Stimulated activated naive CD8-positive, alpha-beta T cell treated with anti-CD3 and anti-CD28 coated beads, Interleukin-15, Interleukin-2, amounts not matched to agents 100 U/mL and 50 U/mL, for 24 hours (primary cell): ENCODE measurements at regions not wholly inside any gene's neighbourhood (a gene's known extent, or its start where the extent isn't known, plus 50 kb on each side); places are given as distances from the start of the nearest gene placed in this dataset.
"Not testable (repeated sequence)": the region's sequence is repeated elsewhere in the genome, so short reads cannot be mapped to it uniquely, and the experiment has no call there.

Experiments used
- ATAC-seq: fragments of 150-1000 bp; cut with Tn5 transposase; one replicate; pipeline ENCODE4 v1.10.0; 2021
- DNase-seq: peaks from one replicate; pipeline ENCODE4 v3.0.0; 2021

GRCh38 chr11:97883086-97883485 is 1137.7 kb upstream of the CNTN5 start:
- DNase-seq (no peak), ATAC-seq (no peak)

GRCh38 chr11:97888641-97889040 is 1132.1 kb upstream of the CNTN5 start:
- DNase-seq = no peak
- ATAC-seq = no peak

GRCh38 chr11:97890466-97890865 is 1130.3 kb upstream of the CNTN5 start:
- DNase-seq (no peak), ATAC-seq (no peak)

GRCh38 chr11:97893612-97894011 is 1127.1 kb upstream of the CNTN5 start:
- ATAC-seq = no peak

GRCh38 chr11:97894978-97895377 is 1125.8 kb upstream of the CNTN5 start:
- no peak for ATAC-seq
- no peak for DNase-seq

More at GRCh38 chr11:97893612-97894011, 1127.1 kb upstream of the CNTN5 start:
- DNase-seq = no peak

- DNase-seq (no peak), ATAC-seq (no peak)
Measured at GRCh38 chr11:97895572-97895971, 1125.2 kb upstream of the CNTN5 start.

GRCh38 chr11:97902828-97903227 is 1117.9 kb upstream of the CNTN5 start:
- ATAC-seq = no peak
- DNase-seq = no peak

GRCh38 chr11:97905101-97905500 is 1115.6 kb upstream of the CNTN5 start:
- ATAC-seq = no peak
- no peak for DNase-seq

GRCh38 chr11:97905671-97906070 is 1115.1 kb upstream of the CNTN5 start:
- DNase-seq (no peak), ATAC-seq (no peak)

GRCh38 chr11:97908354-97908753 is 1112.4 kb upstream of the CNTN5 start:
- no peak for ATAC-seq
- DNase-seq = no peak

- no peak for DNase-seq
- ATAC-seq = no peak
Measured at GRCh38 chr11:97909614-97910399, 1110.9 kb upstream of the CNTN5 start.

GRCh38 chr11:97912629-97913028 is 1108.1 kb upstream of the CNTN5 start:
- no peak for ATAC-seq
- DNase-seq = no peak

GRCh38 chr11:97922933-97923332 is 1097.8 kb upstream of the CNTN5 start:
- not testable (repeated sequence) for DNase-seq, ATAC-seq

- ATAC-seq (no peak), DNase-seq (no peak)
Measured at GRCh38 chr11:97934572-97935208, 1086.1 kb upstream of the CNTN5 start.

- ATAC-seq (no peak), DNase-seq (no peak)
Measured at GRCh38 chr11:97937501-97937900, 1083.2 kb upstream of the CNTN5 start.

GRCh38 chr11:97938789-97939188 is 1082.0 kb upstream of the CNTN5 start:
- no peak for DNase-seq
- no peak for ATAC-seq

- no peak for DNase-seq
- ATAC-seq = no peak
Measured at GRCh38 chr11:97943493-97943892, 1077.3 kb upstream of the CNTN5 start.

- DNase-seq (no peak), ATAC-seq (no peak)
Measured at GRCh38 chr11:97948793-97949192, 1072.0 kb upstream of the CNTN5 start.

- DNase-seq = no peak
- ATAC-seq = no peak
Measured at GRCh38 chr11:97955595-97955994, 1065.2 kb upstream of the CNTN5 start.

GRCh38 chr11:97956904-97957303 is 1063.8 kb upstream of the CNTN5 start:
- DNase-seq = no peak
- no peak for ATAC-seq

GRCh38 chr11:97961431-97961830 is 1059.3 kb upstream of the CNTN5 start:
- DNase-seq (no peak), ATAC-seq (no peak)

GRCh38 chr11:97962758-97963157 is 1058.0 kb upstream of the CNTN5 start:
- ATAC-seq (no peak), DNase-seq (no peak)

- ATAC-seq = no peak
- no peak for DNase-seq
Measured at GRCh38 chr11:97963528-97964331, 1057.0 kb upstream of the CNTN5 start.
